HCT116 (cell line): ENCODE measurements at regions not wholly inside any gene's neighbourhood (a gene's known extent, or its start where the extent isn't known, plus 50 kb on each side); places are given as distances from the start of the nearest gene placed in this dataset.

ENCODE experiments used
- ATAC-seq: fragments of 200-7000 bp; cut with Tn5 transposase; 2 replicates; pipeline ENCODE4 v1.9.1; 2020; ENCODE audit warnings: mild to moderate bottlenecking, moderate library complexity
- BruUV-seq: library from RNA; stranded (reverse); fragments of 400-500 nt; replicated peaks from 2 replicates; lab custom pipeline; 2021; lab: Mats Ljungman, UMichigan
- CTCF ChIA-PET: fragments of 300-600 bp; sonication (Branson Sonifier 250); formaldehyde crosslinking; loops from one replicate; lab custom pipeline; 2021; ENCODE audit warnings: antibody characterized with exemption; lab: Charles Lee
- POLR2A ChIA-PET: fragments of 300-600, 350-600 bp; sonication (Branson Sonifier 250); formaldehyde crosslinking; loops from one replicate; lab custom pipeline; 2021; ENCODE audit warnings: antibody characterized with exemption; lab: Charles Lee
- RAD21 ChIA-PET, 2 experiments: fragments of 300-600 bp; sonication (Branson Sonifier 250); formaldehyde crosslinking; loops; one replicate each; lab custom pipeline; 2023; ENCODE audit warnings: low total read pairs in 2 of 2; ENCODE audit not compliant: uncharacterized antibody in 2 of 2, unreplicated experiment in 2 of 2, low non-redundant PET in 1 of 2; lab: Charles Lee
- DNase-seq: peaks from one replicate; pipeline ENCODE4 v3.0.0-alpha.2; 2010; ENCODE audit warnings: low read depth, low spot score
- H2AFZ ChIP-seq: fragments of 200-600 bp; shearing (Covaris generic), sonication (generic); 2 replicates; pipeline ENCODE4 v1.6.1; 2017; ENCODE audit warnings: low read depth, mixed run types, mixed read lengths, antibody characterized with exemption, low read length; ENCODE audit not compliant: poor library complexity, severe bottlenecking
- H3K27ac ChIP-seq: 2 replicates; pipeline ENCODE4 v1.5.1; 2012; ENCODE audit warnings: low read depth, low read length
- H3K27me3 ChIP-seq: fragments of 200-600 bp; sonication (generic); 2 replicates; pipeline ENCODE4 v1.6.1; 2016; ENCODE audit warnings: mixed run types, low read length, mixed read lengths; ENCODE audit not compliant: insufficient read depth
- H3K36me3 ChIP-seq, 2 experiments: fragments of 200-500 bp in 1 of 2; fragments of 200-600 bp in 1 of 2; sonication (Bioruptor generic) in 1 of 2; sonication (generic) in 1 of 2; 2 replicates each; pipeline versions ENCODE4 v1.5.1 to v1.6.1; 2014 to 2016; ENCODE audit warnings: low read length in 2 of 2, inconsistent platforms in 1 of 2, mixed read lengths in 1 of 2, mixed run types in 1 of 2; ENCODE audit not compliant: insufficient read depth in 2 of 2, control insufficient read depth in 1 of 2
- H3K4me1 ChIP-seq, 2 experiments: fragments of 200-600 bp in 1 of 2; sonication (generic) in 1 of 2; 2 replicates each; pipeline versions ENCODE4 v1.5.1 to v1.6.1; 2012 to 2017; ENCODE audit warnings: low read length in 2 of 2, inconsistent platforms in 1 of 2, mild to moderate bottlenecking in 1 of 2, mixed read lengths in 1 of 2, mixed run types in 1 of 2, moderate library complexity in 1 of 2; ENCODE audit not compliant: insufficient read depth in 2 of 2, control insufficient read depth in 1 of 2
- H3K4me2 ChIP-seq: fragments of 200-600 bp; sonication (generic); 2 replicates; pipeline ENCODE4 v1.6.1; 2017; ENCODE audit warnings: mixed run types, low read length, mixed read lengths
- H3K4me3 ChIP-seq, 2 experiments: fragments of 200-600 bp in 1 of 2; sonication (generic) in 1 of 2; replicated peaks in 1 of 2; 2 replicates each; pipeline ENCODE4 v1.5.1; 2011 to 2016; ENCODE audit warnings: low read length in 2 of 2, control low read depth in 1 of 2, low read depth in 1 of 2, mild to moderate bottlenecking in 1 of 2, mixed read lengths in 1 of 2, mixed run types in 1 of 2
- H3K79me2 ChIP-seq: fragments of 200-600 bp; sonication (generic); 2 replicates; pipeline ENCODE4 v1.6.1; 2017; ENCODE audit warnings: mild to moderate bottlenecking, mixed run types, low read length, moderate library complexity, mixed read lengths; ENCODE audit not compliant: insufficient read depth
- H3K9ac ChIP-seq: fragments of 200-600 bp; sonication (generic); 2 replicates; pipeline ENCODE4 v1.6.1; 2016; ENCODE audit warnings: low read length, mixed read lengths
- H3K9me2 ChIP-seq: fragments of 200-600 bp; sonication (generic), shearing (Covaris generic); 2 replicates; pipeline ENCODE4 v1.6.1; 2017; ENCODE audit warnings: mixed run types, mild to moderate bottlenecking, moderate library complexity; ENCODE audit not compliant: insufficient read depth
- H3K9me3 ChIP-seq, 2 experiments: fragments of 200-500 bp in 1 of 2; fragments of 200-600 bp in 1 of 2; sonication (Bioruptor generic) in 1 of 2; sonication (generic) in 1 of 2; 2 replicates each; pipeline ENCODE4 v1.6.1; 2014 to 2017; ENCODE audit warnings: low read length in 2 of 2, mixed read lengths in 2 of 2, inconsistent platforms in 1 of 2, low read depth in 1 of 2, mild to moderate bottlenecking in 1 of 2, mixed run types in 1 of 2, moderate library complexity in 1 of 2; ENCODE audit not compliant: control insufficient read depth in 1 of 2, insufficient read depth in 1 of 2
- H4K20me1 ChIP-seq: fragments of 200-600 bp; sonication (generic), shearing (Covaris generic); 2 replicates; pipeline ENCODE4 v1.6.1; 2017; ENCODE audit warnings: mixed run types, mild to moderate bottlenecking, moderate library complexity; ENCODE audit not compliant: insufficient read depth
- EZH2 ChIP-seq: fragments of 200-600 bp; sonication (generic); IDR thresholded peaks from 2 replicates; pipeline ENCODE4 v1.6.1; 2017; ENCODE audit warnings: antibody characterized with exemption, mixed run types
- EZH2phosphoT487 ChIP-seq: fragments of 200-600 bp; IDR thresholded peaks from 2 replicates; pipeline ENCODE4 v1.6.1; 2018; ENCODE audit warnings: antibody characterized with exemption, borderline replicate concordance
- FOSL1 ChIP-seq: IDR thresholded peaks from 2 replicates; pipeline ENCODE4 v1.6.1; 2012; ENCODE audit warnings: low read depth
- SIN3A ChIP-seq: IDR thresholded peaks from 2 replicates; pipeline ENCODE4 v1.6.1; 2012; ENCODE audit warnings: low read depth
- ZFX ChIP-seq: fragments of 450-650 bp; IDR thresholded peaks from 2 replicates; pipeline ENCODE4 v1.6.1; 2017
- intact Hi-C: fragments of 100-400 bp; cut with micrococcal nuclease; formaldehyde crosslinking; loops from 2 replicates; pipeline ENCODE4 v1.10.0; 2022
- TF ChIP-seq, protein P1 (sequence below), 3 experiments: fragments of 200-600 bp in 1 of 3; sonication (generic) in 1 of 3; IDR thresholded peaks in 2 of 3; conservative IDR thresholded peaks in 1 of 3; 2 replicates each; pipeline ENCODE4 v1.5.1; 2012 to 2017; ENCODE audit warnings: low read depth in 2 of 3, low read length in 2 of 3, antibody characterized with exemption in 1 of 3, borderline replicate concordance in 1 of 3, control low read depth in 1 of 3, mild to moderate bottlenecking in 1 of 3, mixed read lengths in 1 of 3, mixed run types in 1 of 3, moderate library complexity in 1 of 3; ENCODE audit not compliant: insufficient read depth in 1 of 3
- TF ChIP-seq, protein P2 (sequence below): IDR thresholded peaks from 2 replicates; pipeline ENCODE4 v1.6.1; 2012
- TF ChIP-seq, protein P3 (sequence below): IDR thresholded peaks from 2 replicates; pipeline ENCODE4 v1.6.1; 2011; ENCODE audit warnings: mild to moderate bottlenecking, low read length, moderate library complexity; ENCODE audit not compliant: insufficient replicate concordance; ENCODE audit errors: extremely low read depth

DNA sequence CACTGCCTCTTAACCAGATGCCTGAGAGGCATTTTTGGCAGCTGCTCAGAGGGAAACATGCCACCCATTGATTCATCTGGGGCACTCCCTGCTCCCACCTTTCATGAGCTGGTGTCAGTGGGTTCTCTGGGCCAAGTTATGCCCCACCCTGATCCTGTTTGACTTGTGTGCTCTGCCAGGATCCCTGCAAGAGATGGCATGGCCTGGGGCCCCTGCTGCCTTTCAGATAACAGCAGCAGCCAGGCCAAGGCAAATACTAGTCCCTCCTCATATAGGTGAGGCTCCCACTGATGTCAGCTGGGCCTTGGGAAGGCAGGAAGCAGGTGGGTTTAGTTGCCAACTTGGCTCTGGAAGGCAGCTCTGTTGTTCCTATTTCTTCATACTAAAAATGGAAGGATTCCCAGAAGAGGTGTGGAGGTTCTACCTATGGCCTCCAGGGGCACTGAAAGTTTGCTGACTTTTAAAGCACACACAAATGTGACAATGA lies 192.9 kb upstream of the RBPJ start:
- intact Hi-C loops: no loop called here
- DNase-seq: no peak
- H3K9ac ChIP-seq: no peak overlapping the region
- no TSS peak for BruUV-seq
- no peak overlapping the region for H3K27ac ChIP-seq
- ChIA-PET RAD21 (no interaction called here), POLR2A (no interaction called here), CTCF (no interaction called here)
- H3K9me2 ChIP-seq: no peaks in the 10 kb centered on the region
- no peak; the same call in 1 of the 2 replicates for ATAC-seq
- no peaks in the 10 kb centered on the region for H3K9me3 ChIP-seq
- H4K20me1 ChIP-seq: no peaks in the 10 kb centered on the region
- H3K36me3 ChIP-seq: no peaks in the 10 kb centered on the region
- H3K79me2 ChIP-seq: no peaks in the 10 kb centered on the region
- TF ChIP-seq, protein P1, sequence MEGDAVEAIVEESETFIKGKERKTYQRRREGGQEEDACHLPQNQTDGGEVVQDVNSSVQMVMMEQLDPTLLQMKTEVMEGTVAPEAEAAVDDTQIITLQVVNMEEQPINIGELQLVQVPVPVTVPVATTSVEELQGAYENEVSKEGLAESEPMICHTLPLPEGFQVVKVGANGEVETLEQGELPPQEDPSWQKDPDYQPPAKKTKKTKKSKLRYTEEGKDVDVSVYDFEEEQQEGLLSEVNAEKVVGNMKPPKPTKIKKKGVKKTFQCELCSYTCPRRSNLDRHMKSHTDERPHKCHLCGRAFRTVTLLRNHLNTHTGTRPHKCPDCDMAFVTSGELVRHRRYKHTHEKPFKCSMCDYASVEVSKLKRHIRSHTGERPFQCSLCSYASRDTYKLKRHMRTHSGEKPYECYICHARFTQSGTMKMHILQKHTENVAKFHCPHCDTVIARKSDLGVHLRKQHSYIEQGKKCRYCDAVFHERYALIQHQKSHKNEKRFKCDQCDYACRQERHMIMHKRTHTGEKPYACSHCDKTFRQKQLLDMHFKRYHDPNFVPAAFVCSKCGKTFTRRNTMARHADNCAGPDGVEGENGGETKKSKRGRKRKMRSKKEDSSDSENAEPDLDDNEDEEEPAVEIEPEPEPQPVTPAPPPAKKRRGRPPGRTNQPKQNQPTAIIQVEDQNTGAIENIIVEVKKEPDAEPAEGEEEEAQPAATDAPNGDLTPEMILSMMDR (IDR thresholded peaks at IDR 0.05 in 2 of 3, conservative IDR thresholded peaks at IDR 0.05 in 1 of 3; ENCODE audit: borderline replicate concordance in 1 of 3, insufficient read depth in 1 of 3, low read depth in 2 of 3, low read length in 2 of 3): peak in 2 of 3 experiments; percentile 10 to 25; a peak in 1 of 6 replicates
- no peak for TF ChIP-seq SIN3A
- H3K4me3 ChIP-seq: no peak overlapping the region
- no peak overlapping the region for H2AFZ ChIP-seq
- H3K4me2 ChIP-seq: no peak overlapping the region
- peaks cover 0 to 7% of the 10 kb centered on the region in 2 experiments; a peak in 1 of 4 replicates for H3K4me1 ChIP-seq
- H3K27me3 ChIP-seq: no peaks in the 10 kb centered on the region

DNA sequence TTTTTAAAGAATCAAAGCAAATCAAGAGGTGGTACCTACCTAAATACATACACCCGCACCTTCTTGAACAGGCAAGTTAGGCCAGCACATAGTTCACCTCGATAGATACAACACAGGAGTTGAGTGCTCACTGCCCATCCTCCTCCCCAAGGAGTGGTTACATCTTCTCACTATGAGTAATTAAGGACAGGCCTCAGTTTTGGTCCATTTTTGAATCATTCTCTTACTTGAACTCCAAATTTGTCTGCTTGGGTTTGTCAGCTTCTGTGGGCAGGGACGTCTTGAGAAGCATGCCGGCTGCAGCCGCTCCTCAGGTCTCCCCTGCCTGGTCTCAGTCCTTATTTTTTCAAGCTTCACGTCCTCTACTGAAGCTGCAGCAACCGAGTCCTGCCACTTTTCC lies 190.6 kb upstream of the RBPJ start:
- TF ChIP-seq, protein P2, sequence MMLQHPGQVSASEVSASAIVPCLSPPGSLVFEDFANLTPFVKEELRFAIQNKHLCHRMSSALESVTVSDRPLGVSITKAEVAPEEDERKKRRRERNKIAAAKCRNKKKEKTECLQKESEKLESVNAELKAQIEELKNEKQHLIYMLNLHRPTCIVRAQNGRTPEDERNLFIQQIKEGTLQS: no peak
- TF ChIP-seq, protein P3, sequence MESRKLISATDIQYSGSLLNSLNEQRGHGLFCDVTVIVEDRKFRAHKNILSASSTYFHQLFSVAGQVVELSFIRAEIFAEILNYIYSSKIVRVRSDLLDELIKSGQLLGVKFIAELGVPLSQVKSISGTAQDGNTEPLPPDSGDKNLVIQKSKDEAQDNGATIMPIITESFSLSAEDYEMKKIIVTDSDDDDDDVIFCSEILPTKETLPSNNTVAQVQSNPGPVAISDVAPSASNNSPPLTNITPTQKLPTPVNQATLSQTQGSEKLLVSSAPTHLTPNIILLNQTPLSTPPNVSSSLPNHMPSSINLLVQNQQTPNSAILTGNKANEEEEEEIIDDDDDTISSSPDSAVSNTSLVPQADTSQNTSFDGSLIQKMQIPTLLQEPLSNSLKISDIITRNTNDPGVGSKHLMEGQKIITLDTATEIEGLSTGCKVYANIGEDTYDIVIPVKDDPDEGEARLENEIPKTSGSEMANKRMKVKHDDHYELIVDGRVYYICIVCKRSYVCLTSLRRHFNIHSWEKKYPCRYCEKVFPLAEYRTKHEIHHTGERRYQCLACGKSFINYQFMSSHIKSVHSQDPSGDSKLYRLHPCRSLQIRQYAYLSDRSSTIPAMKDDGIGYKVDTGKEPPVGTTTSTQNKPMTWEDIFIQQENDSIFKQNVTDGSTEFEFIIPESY: no peak
- no peak for TF ChIP-seq SIN3A
- no peak for TF ChIP-seq EZH2
- TF ChIP-seq FOSL1: no peak
- no peak for TF ChIP-seq ZFX
- TF ChIP-seq, protein P1 (IDR thresholded peaks at IDR 0.05 in 2 of 3, conservative IDR thresholded peaks at IDR 0.05 in 1 of 3; ENCODE audit: borderline replicate concordance in 1 of 3, insufficient read depth in 1 of 3, low read depth in 2 of 3, low read length in 2 of 3): no peak
- TF ChIP-seq EZH2phosphoT487: no peak
- H3K9me3 ChIP-seq: no peaks in the 10 kb centered on the region
- no peaks in the 10 kb centered on the region for H3K36me3 ChIP-seq
- ATAC-seq: no peak
- no TSS peak for BruUV-seq
- H3K4me1 ChIP-seq: peaks cover 0 to 7% of the 10 kb centered on the region in 2 experiments; a peak in 1 of 4 replicates
- no peaks in the 10 kb centered on the region for H3K79me2 ChIP-seq
- H3K9me2 ChIP-seq: no peaks in the 10 kb centered on the region
- no peak overlapping the region for H3K4me3 ChIP-seq
- no peak for DNase-seq
- no peak overlapping the region for H2AFZ ChIP-seq
- H3K27ac ChIP-seq: no peak overlapping the region
- ChIA-PET RAD21 (no interaction called here), CTCF (no interaction called here), POLR2A (no interaction called here)
- H3K27me3 ChIP-seq: no peaks in the 10 kb centered on the region
- intact Hi-C loops: no loop called here
- H3K4me2 ChIP-seq: no peak overlapping the region
- H3K9ac ChIP-seq: no peak overlapping the region
- H4K20me1 ChIP-seq: no peaks in the 10 kb centered on the region
